ENCODE measurements at regions not wholly inside any gene's neighbourhood (a gene's known extent, or its start where the extent isn't known, plus 50 kb on each side); places are given as distances from the start of the nearest gene placed in this dataset.

DNA sequence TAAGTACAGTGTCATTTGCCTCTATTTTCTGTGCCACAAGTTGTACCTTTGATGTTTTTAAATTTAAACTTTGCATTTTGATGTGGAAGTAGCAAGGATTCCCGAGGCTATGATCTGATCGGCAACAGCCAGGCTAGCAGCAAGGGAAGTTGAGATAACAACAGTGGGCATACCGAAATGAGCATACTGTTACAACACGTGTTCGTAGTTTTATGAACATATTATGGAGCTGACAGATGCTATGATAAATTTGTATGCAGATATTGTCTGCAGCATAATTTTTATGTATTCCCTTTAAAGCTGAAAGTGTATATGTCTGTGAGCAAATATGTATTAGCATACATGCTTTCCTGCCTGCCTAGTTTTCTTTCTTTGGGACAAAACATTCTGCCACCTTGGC is 306.1 kb downstream of the PCDH7 start:
- TF ChIP-seq, protein P1, sequence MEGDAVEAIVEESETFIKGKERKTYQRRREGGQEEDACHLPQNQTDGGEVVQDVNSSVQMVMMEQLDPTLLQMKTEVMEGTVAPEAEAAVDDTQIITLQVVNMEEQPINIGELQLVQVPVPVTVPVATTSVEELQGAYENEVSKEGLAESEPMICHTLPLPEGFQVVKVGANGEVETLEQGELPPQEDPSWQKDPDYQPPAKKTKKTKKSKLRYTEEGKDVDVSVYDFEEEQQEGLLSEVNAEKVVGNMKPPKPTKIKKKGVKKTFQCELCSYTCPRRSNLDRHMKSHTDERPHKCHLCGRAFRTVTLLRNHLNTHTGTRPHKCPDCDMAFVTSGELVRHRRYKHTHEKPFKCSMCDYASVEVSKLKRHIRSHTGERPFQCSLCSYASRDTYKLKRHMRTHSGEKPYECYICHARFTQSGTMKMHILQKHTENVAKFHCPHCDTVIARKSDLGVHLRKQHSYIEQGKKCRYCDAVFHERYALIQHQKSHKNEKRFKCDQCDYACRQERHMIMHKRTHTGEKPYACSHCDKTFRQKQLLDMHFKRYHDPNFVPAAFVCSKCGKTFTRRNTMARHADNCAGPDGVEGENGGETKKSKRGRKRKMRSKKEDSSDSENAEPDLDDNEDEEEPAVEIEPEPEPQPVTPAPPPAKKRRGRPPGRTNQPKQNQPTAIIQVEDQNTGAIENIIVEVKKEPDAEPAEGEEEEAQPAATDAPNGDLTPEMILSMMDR (IDR thresholded peaks at IDR 0.05): no peak
- no peak for TF ChIP-seq ZFX (IDR thresholded peaks at IDR 0.05; ENCODE audit: borderline replicate concordance)

All from 22Rv1 (cell line).